Muscle of leg (tissue), 3 donors: ENCODE measurements at regions not wholly inside any gene's neighbourhood (a gene's known extent, or its start where the extent isn't known, plus 50 kb on each side); places are given as distances from the start of the nearest gene placed in this dataset.

Experiments used
- DNase-seq: peaks from one replicate; pipeline ENCODE4 v3.0.0; 2013
- H3K27ac ChIP-seq: one replicate; pipeline ENCODE4 v1.5.1; 2013; ENCODE audit warnings: mild to moderate bottlenecking, low read length, control low read depth
- H3K27me3 ChIP-seq: one replicate; pipeline ENCODE4 v1.6.1; 2013; ENCODE audit warnings: low read length; ENCODE audit not compliant: control insufficient read depth, insufficient read depth
- H3K36me3 ChIP-seq: one replicate; pipeline ENCODE4 v1.6.1; 2013; ENCODE audit warnings: low read length; ENCODE audit not compliant: control insufficient read depth, insufficient read depth
- H3K4me1 ChIP-seq: one replicate; pipeline ENCODE4 v1.6.1; 2013; ENCODE audit warnings: low read length; ENCODE audit not compliant: control insufficient read depth, insufficient read depth
- H3K4me3 ChIP-seq: one replicate; pipeline ENCODE4 v1.5.1; 2013; ENCODE audit warnings: low read length, control low read depth
- H3K9me3 ChIP-seq: replicated peaks from 2 replicates; pipeline ENCODE4 v1.6.1; 2013; ENCODE audit warnings: low read depth, low read length; ENCODE audit not compliant: control insufficient read depth
- WGBS: methylation state at CpG from one replicate; pipeline ENCODE4 v1.1.5; 2013; ENCODE audit warnings: missing lambda C conversion rate; ENCODE audit not compliant: insufficient coverage; 5-methylcytosine and 5-hydroxymethylcytosine counted together

- WGBS: no CpG with 5 or more reads among the region's 6 CpGs
Observed at GRCh38 chr6:134117409-134117808, 65.0 kb upstream of the SLC2A12 start.

DNA sequence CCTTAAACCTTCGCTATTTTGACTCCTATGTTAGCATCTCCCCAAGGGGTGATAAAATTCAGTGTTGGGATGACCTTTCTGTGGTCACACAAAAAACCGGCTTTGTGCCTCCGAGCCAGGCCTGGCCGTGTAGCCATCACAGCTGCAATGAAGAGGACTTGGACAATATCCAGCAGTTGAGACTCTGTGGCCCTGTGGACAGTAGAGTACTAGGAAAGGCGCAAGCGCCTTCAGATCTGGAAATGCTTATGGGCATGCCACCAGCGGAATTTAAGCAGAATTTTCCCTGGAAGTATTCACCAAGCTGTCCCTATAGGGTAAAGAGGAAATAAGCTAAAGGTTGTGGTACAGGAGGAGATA, 63.3 kb upstream of the SLC2A12 start:
- Histone ChIP-seq H3K27me3 (peaks cover 11% of the 10 kb centered on the region), H3K27ac (no peak overlapping the region), H3K9me3 (no peaks in the 10 kb centered on the region), H3K4me3 (no peak overlapping the region), H3K4me1 (peaks cover 9% of the 10 kb centered on the region), H3K36me3 (no peaks in the 10 kb centered on the region)
- DNase-seq: peak; percentile 80
- WGBS: 14% methylated on average over 2 of the region's 7 CpGs

More at GRCh38 chr6:134117409-134117808, 65.0 kb upstream of the SLC2A12 start:
- H3K4me3 ChIP-seq: no peak overlapping the region
- no peaks in the 10 kb centered on the region for H3K36me3 ChIP-seq
- H3K27me3 ChIP-seq: peaks cover 11% of the 10 kb centered on the region
- no peak overlapping the region for H3K27ac ChIP-seq
- H3K4me1 ChIP-seq: peaks cover 9% of the 10 kb centered on the region
- no peak for DNase-seq
- H3K9me3 ChIP-seq: no peaks in the 10 kb centered on the region

DNA sequence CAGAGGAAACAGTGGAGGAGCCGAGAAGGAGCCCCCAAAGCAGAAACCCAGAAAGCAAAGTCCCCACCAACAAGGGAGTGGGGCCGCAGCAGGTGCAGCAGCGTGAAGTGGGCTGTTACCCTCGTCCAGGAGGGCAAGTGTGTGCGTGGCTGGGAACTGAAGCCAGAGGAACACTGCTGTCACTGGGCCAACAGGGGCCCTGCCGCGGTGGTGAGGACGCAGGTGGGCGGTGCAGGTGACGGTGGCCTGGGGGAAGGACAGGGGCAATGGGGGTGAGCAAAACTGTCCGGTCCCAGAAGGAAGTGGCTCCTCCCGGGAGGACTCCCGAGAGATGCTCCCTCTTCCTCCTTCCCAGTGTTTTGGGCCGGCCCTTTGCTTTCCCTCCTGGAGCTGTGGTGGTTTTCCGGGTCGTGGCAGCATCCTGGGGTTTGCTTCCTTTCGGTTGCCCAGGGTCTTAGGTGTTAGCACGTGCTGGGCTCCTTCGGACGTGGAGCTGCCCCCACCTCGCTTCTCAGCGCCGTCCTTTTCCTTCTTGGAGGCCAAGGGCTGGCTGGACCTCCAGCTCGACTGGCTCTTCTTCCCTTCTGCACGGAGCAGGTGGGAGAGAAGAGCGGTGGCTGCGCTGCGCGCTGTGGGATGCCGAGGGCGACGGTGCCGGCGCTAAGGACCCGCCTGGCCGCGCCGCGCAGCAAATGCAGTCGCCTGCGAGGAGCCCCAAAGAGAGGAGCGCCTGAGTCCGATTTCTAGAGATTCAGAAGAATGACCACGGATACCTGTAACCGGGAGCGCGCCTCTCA, 62.7 kb upstream of the SLC2A12 start:
- H3K4me1 ChIP-seq: peaks cover 9% of the 10 kb centered on the region
- no peaks in the 10 kb centered on the region for H3K36me3 ChIP-seq
- H3K9me3 ChIP-seq: no peaks in the 10 kb centered on the region
- DNase-seq: no peak
- 29% methylated on average over 34 of the region's 47 CpGs for WGBS
- H3K4me3 ChIP-seq: no peak overlapping the region
- H3K27me3 ChIP-seq: peaks cover 11% of the 10 kb centered on the region
- H3K27ac ChIP-seq: no peak overlapping the region

GRCh38 chr6:134114489-134114888, 62.1 kb upstream of the SLC2A12 start:
- Histone ChIP-seq H3K27me3 (peaks cover 11% of the 10 kb centered on the region), H3K4me3 (no peak overlapping the region), H3K9me3 (no peaks in the 10 kb centered on the region), H3K4me1 (peaks cover 9% of the 10 kb centered on the region), H3K36me3 (no peaks in the 10 kb centered on the region), H3K27ac (no peak overlapping the region)
- no peak for DNase-seq
- WGBS: no CpG with 5 or more reads among the region's 3 CpGs

- Histone ChIP-seq H3K27me3 (peaks cover 14% of the 10 kb centered on the region), H3K9me3 (no peaks in the 10 kb centered on the region), H3K4me3 (no peak overlapping the region), H3K36me3 (no peaks in the 10 kb centered on the region), H3K27ac (no peak overlapping the region), H3K4me1 (peaks cover 9% of the 10 kb centered on the region)
- 48% methylated on average over 2 of the region's 5 CpGs for WGBS
- DNase-seq: no peak
Observed at GRCh38 chr6:134111726-134112125, 59.3 kb upstream of the SLC2A12 start.

GRCh38 chr6:134111062-134111677, 58.7 kb upstream of the SLC2A12 start:
- no peak overlapping the region for H3K4me3 ChIP-seq
- H3K4me1 ChIP-seq: peaks cover 9% of the 10 kb centered on the region
- H3K27me3 ChIP-seq: peaks cover 14% of the 10 kb centered on the region
- 72% methylated on average over 3 of the region's 4 CpGs for WGBS
- no peaks in the 10 kb centered on the region for H3K9me3 ChIP-seq
- H3K27ac ChIP-seq: no peak overlapping the region
- peak; percentile 22 for DNase-seq
- no peaks in the 10 kb centered on the region for H3K36me3 ChIP-seq

DNA sequence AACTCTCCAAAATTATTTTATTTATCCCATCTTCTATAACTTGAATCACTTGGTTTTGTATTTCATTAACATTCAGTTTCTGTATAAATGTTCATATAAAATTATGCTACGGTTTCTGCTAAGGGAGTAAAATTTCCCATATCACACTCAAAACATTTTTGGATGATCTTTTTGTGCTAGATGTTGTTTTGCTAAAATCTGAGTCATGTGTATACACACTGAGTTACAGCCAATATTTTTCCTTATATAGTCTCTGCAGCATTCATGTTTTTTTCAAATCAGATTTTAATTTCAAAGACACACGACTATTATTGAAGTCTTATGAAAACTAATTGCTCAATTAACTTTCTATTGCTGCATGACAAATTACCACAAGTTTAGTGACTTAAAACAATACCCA, 54.3 kb upstream of the SLC2A12 start:
- Histone ChIP-seq H3K4me3 (no peak overlapping the region), H3K27ac (no peak overlapping the region), H3K4me1 (no peaks in the 10 kb centered on the region), H3K27me3 (peaks cover 3% of the 10 kb centered on the region), H3K36me3 (no peaks in the 10 kb centered on the region), H3K9me3 (no peaks in the 10 kb centered on the region)
- WGBS: no CpG with 5 or more reads among the region's 2 CpGs
- no peak for DNase-seq

DNA sequence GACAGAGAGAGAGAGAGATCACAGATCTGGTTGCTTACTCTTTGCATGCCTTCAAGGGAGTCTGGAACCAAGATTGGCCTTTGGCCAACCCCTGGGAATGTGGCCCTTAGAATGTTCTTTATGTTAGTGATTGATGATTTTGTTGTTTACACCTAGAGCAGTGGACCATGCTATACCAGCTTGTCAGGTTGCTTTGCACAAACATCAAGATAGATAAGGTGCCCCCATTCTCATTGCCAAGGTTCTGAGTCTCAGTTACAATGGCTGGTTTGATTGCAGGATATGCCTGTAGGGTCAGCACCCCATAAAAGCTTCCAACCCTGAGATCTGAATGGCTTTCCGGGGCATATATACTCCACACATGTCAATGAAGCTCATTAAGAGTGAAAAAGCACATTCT, 53.5 kb upstream of the SLC2A12 start:
- Histone ChIP-seq H3K4me1 (no peaks in the 10 kb centered on the region), H3K9me3 (no peaks in the 10 kb centered on the region), H3K27ac (no peak overlapping the region), H3K4me3 (no peak overlapping the region), H3K36me3 (no peaks in the 10 kb centered on the region), H3K27me3 (peaks cover 3% of the 10 kb centered on the region)
- DNase-seq: no peak
- WGBS: 60% methylated on average over 1 of the region's 1 CpG

DNA sequence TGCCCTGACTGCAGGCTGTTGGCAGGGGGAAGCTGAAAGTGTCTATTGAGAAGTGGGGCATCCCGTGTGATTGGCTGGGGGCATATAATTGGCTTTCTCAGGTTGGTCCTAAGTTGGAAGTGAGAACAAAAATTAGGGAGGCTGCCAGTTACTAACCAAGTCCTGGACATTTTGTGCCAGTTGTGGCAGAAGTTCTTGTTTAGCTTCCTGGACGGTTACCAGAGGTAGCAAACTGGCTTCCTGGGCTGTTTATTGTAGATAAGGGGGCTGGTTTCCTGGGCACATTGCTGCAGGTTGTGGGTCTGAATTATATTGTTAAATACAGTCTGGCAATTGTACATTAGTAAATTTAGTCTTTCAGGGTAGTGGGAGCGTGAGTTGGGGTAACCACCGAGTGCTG, 50.6 kb upstream of the SLC2A12 start:
- WGBS: 86% methylated on average over 3 of the region's 4 CpGs

More for the DNA sequence above, 50.6 kb upstream of the SLC2A12 start:
- Histone ChIP-seq H3K4me3 (no peak overlapping the region), H3K27me3 (peaks cover 3% of the 10 kb centered on the region), H3K4me1 (no peaks in the 10 kb centered on the region), H3K9me3 (no peaks in the 10 kb centered on the region), H3K36me3 (no peaks in the 10 kb centered on the region), H3K27ac (no peak overlapping the region)
- DNase-seq: no peak
